NCI-H2081 treated with DMSO at 0.1 percent for 48 hours (cell line): ENCODE measurements at regions not wholly inside any gene's neighbourhood (a gene's known extent, or its start where the extent isn't known, plus 50 kb on each side); places are given as distances from the start of the nearest gene placed in this dataset.
"Not testable (repeated sequence)": the region's sequence is repeated elsewhere in the genome, so short reads cannot be mapped to it uniquely, and the experiment has no call there.

Experiments
- DNase-seq: peaks from one replicate; lab custom pipeline; 2025; lab: John Stamatoyannopoulos, UW

DNA sequence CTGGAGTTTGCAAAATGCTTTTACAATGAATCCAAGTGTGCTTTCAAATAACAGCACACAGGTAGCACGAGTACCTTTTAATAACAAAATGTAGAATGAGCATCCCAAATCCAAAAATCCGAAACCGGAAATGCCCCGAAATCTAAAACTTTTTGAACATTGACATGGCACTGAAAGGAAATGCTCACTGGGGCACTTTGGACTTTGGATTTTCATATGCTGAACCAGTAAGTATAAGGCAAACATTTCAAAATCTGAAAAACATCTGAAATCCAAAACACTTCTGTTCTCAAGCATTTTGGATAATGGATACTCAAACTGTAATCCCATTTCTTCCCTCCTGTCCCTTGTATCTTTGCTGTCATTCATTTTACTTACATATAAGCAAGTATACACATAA, 50.1 kb downstream of the GCNT4 start:
- no peak for DNase-seq

DNA sequence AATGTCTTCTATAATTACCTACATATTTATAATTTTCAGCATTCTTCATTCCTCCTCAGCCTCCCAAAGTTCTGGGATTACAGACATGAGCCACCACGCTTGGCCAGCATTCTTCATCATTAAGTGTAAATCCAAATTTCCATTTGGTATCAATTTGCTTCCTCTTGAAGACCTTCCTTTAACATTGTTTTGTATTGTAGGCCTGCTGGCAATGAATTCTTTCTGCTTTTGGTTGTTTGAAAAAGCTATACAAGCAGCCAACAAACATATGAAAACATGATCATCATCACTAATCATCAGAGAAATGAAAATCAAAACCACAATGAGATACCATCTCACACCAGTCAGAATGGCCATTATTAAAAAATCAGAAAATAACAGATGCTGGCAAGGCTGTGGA, 56.4 kb downstream of the GCNT4 start:
- no peak for DNase-seq

GRCh38 chr5:74994826-74995225, 57.5 kb downstream of the GCNT4 start:
- no peak for DNase-seq

- no peak for DNase-seq
Measured at GRCh38 chr5:74993743-74994142, 58.6 kb downstream of the GCNT4 start.

- no peak for DNase-seq
Measured at GRCh38 chr5:74992791-74993190, 59.6 kb downstream of the GCNT4 start.

DNA sequence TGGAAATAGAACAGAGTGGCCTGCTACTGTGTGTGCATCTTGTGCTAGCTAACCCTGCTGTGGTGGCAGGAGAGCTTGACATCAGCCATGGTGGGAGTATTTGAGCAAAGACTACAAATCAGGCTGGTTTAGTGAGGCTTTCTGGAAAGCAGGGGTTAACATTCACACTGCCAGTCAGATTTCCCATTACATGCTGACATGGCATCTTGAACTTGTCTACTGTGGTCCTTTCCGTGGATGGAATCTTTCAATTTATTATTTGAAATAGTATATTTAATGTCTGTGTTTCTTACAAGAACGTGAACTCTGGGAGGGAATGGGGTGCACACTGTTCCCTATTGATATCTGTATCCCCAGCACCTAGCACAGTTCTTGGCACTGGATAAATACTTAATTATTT, 60.8 kb downstream of the GCNT4 start:
- DNase-seq: no peak

DNA sequence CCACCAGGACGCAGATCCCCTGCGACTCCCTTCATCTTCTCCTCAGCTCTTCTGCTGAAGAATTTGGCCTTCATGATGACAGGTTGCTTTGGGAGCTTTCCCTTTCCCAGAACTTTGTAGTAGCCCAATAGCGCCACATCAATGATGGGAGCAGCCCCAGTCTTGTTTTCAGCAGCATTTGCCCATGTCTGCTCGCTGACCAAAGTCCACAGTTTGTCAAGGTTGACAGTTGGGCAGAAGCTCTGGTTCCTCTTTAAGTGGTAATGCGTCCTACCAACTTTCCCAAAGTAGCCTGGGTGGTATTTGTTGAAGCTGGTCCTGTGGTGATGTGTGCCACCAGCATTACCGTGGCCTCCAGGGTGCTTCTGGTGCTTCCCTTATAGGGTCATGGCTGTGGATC, 62.2 kb downstream of the GCNT4 start:
- DNase-seq: no peak

DNA sequence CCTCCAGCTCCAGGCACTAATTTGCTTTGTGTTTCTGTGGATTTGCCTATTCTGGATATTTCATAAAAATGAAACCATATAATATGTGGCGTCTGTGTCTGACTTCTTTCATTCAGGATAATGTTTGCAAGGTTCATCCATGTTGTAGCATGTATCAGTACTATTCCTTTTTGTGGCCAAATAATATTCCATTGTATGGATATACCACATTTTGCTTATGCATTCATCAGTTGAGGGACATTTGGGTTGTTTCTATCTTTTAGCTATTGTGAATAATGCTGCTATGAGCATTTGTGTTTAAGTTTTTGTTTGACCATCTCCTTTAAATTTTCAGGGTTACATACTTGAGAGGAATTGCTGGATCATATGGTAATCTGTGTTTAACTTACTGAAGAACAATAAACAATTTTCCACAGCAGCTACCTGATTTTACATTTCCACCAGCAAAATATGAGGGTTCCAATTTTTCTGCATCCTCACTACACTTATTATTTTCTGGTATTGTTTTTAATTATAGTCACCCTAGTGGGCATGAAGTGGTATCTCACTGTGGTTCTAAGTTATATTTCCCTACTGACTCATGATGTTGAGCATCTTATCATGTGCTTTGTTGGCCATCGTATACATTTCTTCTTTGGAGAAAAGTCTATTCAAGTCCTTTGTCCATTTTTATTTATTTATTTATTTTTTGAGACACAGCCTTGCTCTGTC, 63.9 kb downstream of the GCNT4 start:
- no peak for DNase-seq

DNA sequence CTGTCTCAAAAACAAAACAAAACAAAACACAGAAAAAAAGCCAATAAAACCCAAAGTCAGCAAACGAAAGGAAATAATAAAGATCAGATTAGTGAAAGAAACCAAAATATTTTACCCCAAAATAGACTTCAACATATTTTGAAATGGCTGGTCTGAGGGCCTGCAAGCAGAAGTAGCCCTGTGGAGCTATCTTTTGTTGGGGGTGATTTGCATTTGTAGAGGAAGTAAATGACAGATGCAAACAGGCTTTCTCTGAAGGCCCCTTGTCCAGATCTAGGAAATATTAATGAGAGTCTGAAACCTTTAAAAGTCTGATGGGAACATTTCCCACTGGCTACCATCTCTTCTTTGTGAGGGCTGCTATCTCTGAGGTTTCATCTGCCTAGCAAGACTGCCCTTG, 74.0 kb downstream of the GCNT4 start:
- DNase-seq: no peak

DNA sequence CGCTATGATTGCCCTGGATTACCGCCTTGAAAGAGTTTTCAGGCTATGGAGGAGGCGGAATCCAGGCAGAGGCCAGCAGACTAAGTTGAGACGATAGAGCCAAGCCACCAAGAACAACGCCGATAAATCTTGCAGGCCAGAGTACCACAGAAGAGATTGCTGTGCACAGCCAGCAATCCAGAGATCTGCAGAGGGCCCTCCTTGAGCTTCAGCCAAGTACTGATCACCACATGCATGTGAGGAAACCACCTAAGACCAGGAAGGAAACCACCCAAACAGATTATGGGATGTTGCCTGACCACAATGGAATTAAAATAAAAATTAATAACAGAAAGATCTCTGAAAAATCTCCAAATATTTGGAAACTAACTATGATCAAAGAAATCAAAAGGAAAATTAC, 74.9 kb downstream of the GCNT4 start:
- no peak for DNase-seq

GRCh38 chr5:74976651-74977050, 75.7 kb downstream of the GCNT4 start:
- no peak for DNase-seq

- DNase-seq: no peak
Measured at GRCh38 chr5:74975582-74975981, 76.8 kb downstream of the GCNT4 start.

DNA sequence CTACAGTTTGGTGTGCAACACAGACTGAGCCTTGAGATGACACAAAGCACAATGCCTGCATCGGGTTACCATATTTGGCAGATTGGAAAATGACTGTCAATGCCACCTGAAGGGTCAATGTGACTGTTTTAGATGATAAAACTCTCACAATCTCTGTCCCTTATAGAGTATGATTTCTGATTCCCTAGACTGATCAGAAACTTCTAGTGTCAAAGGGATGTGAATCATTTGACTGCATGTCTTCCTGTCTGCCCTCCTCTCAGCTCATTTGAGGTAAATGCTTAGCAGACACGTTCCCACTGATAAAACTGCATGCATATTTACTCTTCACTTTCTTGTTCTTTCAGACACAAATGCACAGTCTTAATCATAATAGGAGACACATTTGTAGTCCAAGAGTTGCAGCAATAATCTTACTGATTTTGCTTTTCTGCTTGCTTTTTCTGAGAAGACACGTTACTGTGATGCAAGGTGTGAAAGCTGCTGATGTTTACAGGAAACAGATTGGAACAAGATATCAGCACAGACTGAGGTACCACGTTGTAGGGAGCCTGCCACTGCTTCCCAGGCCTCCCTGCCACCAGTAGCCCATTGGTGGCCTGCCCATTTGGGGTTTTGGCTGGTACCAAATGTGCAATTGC, 77.8 kb downstream of the GCNT4 start:
- DNase-seq: no peak

GRCh38 chr5:74973694-74974093, 78.7 kb downstream of the GCNT4 start:
- DNase-seq: no peak

DNA sequence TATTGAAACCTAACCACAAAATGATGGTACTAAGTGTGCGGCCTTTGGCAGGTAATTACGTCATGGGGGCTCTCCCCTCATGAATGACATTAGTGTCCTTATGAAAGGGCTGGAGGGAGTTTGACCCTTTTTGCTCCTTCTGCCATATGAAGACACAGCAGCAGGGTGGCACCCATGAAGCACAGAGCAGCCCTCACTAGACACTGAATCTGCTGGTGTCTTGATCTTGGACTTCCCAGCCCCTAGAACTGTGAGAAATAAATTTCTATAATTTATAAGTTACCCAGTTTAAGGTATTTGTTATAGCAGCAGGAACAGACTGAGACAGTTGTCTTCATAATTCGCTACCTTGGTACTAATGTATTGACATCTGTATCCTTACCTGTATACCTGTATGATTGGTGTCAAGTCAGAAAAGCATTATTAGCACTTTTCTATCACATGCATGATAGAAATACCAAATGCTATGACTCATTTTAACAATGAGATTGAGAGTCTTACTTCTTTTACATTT, 80.4 kb downstream of the GCNT4 start:
- DNase-seq: no peak

DNA sequence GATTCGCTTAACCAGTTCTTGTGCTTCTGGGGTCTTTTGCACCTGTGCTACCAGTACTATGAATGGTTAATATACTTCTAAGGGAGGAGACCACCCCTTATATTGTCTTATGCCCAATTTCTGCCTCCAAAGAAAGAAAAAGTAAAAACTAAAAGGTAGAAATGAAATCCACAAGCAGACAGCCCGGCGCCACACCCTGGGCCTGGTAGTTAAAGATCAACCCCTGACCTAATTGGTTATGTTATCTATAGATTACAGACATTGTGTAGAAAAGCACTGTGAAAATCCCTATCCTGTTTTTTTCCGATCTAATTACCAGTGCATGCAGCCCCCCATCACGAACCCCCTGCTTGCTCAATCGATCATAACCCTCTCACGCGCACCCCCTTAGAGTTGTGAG, 81.5 kb downstream of the GCNT4 start:
- not testable (repeated sequence) for DNase-seq

GRCh38 chr5:74969726-74970125, 82.6 kb downstream of the GCNT4 start:
- no peak for DNase-seq

GRCh38 chr5:74966141-74967026, 86.0 kb downstream of the GCNT4 start:
- DNase-seq: no peak

- DNase-seq: no peak
Measured at GRCh38 chr5:74963407-74963806, 89.0 kb downstream of the GCNT4 start.

- DNase-seq: no peak
Measured at GRCh38 chr5:74957906-74958305, 91.7 kb upstream of the FAM169A start.

GRCh38 chr5:74957029-74957784, 91.0 kb upstream of the FAM169A start:
- DNase-seq: no peak

GRCh38 chr5:74956278-74956677, 90.1 kb upstream of the FAM169A start:
- no peak for DNase-seq
